ENCODE measurements at regions not wholly inside any gene's neighbourhood (a gene's known extent, or its start where the extent isn't known, plus 50 kb on each side); places are given as distances from the start of the nearest gene placed in this dataset.

DNA sequence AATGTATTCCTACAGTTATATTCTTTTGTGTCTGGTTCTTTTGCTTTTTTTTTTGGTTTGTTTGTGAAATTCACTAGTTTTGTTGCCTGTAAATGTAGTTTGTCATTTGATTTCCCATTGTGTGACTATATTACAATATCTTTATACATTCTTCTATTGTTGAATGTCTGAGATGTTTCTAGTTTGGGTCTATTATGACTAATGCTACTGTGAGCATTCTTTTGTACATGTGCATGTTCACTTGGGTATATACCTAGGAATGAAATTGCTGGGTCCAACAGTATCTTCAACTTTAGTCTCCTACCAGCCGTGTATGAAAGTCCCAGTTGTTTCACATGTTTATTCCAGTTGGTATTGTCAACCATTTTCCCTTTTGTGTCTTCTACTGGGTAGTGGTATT, 112.7 kb upstream of the RBMS1 start:
- TF ChIP-seq, protein P1, sequence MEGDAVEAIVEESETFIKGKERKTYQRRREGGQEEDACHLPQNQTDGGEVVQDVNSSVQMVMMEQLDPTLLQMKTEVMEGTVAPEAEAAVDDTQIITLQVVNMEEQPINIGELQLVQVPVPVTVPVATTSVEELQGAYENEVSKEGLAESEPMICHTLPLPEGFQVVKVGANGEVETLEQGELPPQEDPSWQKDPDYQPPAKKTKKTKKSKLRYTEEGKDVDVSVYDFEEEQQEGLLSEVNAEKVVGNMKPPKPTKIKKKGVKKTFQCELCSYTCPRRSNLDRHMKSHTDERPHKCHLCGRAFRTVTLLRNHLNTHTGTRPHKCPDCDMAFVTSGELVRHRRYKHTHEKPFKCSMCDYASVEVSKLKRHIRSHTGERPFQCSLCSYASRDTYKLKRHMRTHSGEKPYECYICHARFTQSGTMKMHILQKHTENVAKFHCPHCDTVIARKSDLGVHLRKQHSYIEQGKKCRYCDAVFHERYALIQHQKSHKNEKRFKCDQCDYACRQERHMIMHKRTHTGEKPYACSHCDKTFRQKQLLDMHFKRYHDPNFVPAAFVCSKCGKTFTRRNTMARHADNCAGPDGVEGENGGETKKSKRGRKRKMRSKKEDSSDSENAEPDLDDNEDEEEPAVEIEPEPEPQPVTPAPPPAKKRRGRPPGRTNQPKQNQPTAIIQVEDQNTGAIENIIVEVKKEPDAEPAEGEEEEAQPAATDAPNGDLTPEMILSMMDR (IDR thresholded peaks at IDR 0.05): no peak

DNA sequence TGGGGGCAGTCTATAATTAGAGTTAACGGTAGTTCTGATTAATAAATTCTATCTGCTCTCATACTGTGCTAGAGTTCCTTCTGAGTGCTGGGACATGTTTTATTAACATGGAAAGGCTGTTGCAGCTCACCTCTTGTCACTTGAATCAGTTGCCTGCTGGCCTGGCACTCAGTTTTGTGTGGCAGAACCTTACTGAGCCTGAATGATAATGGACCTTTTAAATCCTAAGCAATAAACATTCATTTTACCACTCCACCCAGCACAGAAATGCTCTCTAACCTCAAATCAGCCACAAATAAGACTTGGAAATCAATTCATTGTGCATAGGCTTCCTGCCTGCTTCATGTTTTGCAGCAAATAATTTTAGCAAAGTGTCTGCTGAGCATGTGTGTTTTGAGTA, 115.0 kb upstream of the RBMS1 start:
- TF ChIP-seq, protein P1 (IDR thresholded peaks at IDR 0.05): no peak

DNA sequence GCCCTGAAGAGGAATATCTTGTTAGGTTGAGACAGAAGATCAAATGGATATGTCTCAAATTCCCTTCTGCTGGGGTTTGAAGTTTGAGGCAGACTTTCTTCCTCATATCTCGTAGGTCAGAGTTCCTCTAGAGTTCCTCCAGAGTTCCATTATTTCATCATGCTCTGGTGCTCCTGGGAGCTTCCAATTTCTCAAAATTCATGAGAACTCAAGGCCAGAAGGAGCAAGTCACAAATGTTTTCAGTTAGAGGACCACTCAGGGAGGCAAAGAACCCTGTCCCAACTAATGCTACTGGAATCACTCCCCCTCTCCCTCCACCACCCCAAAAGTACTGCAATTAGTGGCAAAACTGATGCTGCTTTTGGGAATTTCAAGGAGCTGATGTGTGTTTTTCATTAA, 115.7 kb upstream of the RBMS1 start:
- TF ChIP-seq, protein P1 (IDR thresholded peaks at IDR 0.05): no peak

DNA sequence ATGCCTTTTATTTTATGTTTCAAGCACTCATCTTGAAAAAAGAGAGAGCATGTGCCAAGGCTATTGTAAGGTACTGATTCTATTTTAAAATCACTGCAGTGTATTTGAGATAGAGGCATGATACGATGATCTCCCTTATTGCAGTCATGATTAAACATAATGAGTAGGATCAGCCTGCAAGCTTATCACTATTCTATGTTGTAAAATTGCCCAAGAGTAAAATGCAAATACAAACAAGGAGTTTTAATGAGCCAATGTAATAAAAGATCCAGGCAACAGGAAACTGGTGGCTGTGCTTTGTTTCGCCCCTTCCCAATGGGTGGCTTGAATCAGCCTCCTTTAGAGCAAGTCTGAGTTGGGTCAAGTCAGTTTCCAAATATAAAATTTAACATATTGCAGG, 116.4 kb upstream of the RBMS1 start:
- TF ChIP-seq, protein P1 (IDR thresholded peaks at IDR 0.05): no peak

- TF ChIP-seq, protein P1 (IDR thresholded peaks at IDR 0.05): no peak
Observed at GRCh38 chr2:160612266-160612856, 118.8 kb upstream of the RBMS1 start.

DNA sequence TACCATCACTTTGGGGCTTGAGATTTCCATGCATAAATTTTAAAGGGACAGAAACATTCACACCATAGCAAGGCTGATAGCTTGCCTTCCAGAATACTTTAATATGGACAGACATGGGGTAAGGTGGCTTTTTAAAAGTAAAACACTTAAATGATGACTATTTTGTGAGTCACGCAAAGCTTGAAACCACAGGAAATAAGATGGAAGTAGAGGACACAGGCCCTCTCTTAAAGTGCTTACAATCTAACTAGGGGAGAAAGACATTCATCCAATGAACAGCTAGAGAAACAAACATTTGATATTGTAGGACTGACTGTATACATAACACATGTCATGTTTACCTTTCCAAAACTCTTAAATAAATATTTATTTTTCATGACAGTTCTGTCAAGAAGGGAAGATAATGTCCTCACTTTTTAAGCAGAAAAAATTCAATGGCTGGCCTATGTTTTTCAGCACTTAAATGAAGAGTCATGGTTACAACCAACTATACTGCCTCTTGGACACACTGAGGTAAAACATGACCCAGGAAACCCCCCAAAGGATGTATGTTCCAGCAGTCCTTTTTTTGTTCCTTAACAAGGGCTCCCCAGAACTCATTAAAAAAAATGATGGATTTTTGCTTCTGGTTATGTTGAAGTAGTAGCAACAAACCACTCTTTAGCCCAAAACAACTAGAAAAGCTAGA, 120.0 kb upstream of the RBMS1 start:
- TF ChIP-seq, protein P1 (IDR thresholded peaks at IDR 0.05): no peak

- TF ChIP-seq, protein P1 (IDR thresholded peaks at IDR 0.05): no peak
Observed at GRCh38 chr2:160614391-160614790, 120.8 kb upstream of the RBMS1 start.

All from LNCAP (cell line).